WTC11 (cell line): ENCODE measurements at regions not wholly inside any gene's neighbourhood (a gene's known extent, or its start where the extent isn't known, plus 50 kb on each side); places are given as distances from the start of the nearest gene placed in this dataset.

ENCODE experiments used
- ATAC-seq: fragments of 200-7000 bp; cut with Tn5 transposase; 2 replicates; pipeline ENCODE4 v1.10.0; 2021; ENCODE audit warnings: mild to moderate bottlenecking, moderate library complexity
- CTCF ChIA-PET: fragments of 300-600 bp; sonication (Branson Sonifier 250); formaldehyde crosslinking; loops from one replicate; lab custom pipeline; 2021; ENCODE audit warnings: antibody characterized with exemption; lab: Charles Lee
- POLR2A ChIA-PET: fragments of 350-600 bp; sonication (Branson Sonifier 250); formaldehyde crosslinking; loops from one replicate; lab custom pipeline; 2021; ENCODE audit warnings: antibody characterized with exemption; lab: Charles Lee
- DNase-seq: peaks from one replicate; pipeline ENCODE4 v3.0.0; 2021; ENCODE audit warnings: low spot score
- H3K27ac Mint-ChIP-seq: 2 replicates; pipeline ENCODE4 v1.8.0; 2021; ENCODE audit warnings: mixed read lengths
- H3K27me3 Mint-ChIP-seq: 2 replicates; pipeline ENCODE4 v1.8.0; 2021; ENCODE audit warnings: low read depth, mild to moderate bottlenecking, moderate library complexity, mixed read lengths
- H3K36me3 Mint-ChIP-seq: 2 replicates; pipeline ENCODE4 v1.8.0; 2021; ENCODE audit warnings: mixed read lengths
- H3K4me1 Mint-ChIP-seq: 2 replicates; pipeline ENCODE4 v1.8.0; 2022; ENCODE audit warnings: mixed read lengths
- H3K4me3 Mint-ChIP-seq: 2 replicates; pipeline ENCODE4 v1.8.0; 2021; ENCODE audit warnings: mild to moderate bottlenecking, moderate library complexity, mixed read lengths
- H3K9me3 Mint-ChIP-seq: 2 replicates; pipeline ENCODE4 v1.8.0; 2021; ENCODE audit warnings: mixed read lengths
- CBFB ChIP-seq: sonication (generic); formaldehyde crosslinking; IDR thresholded peaks from 2 replicates; pipeline ENCODE4 v1.8.1; 2022; ENCODE audit warnings: mild to moderate bottlenecking, low read depth, missing genetic modification reagents
- CREM ChIP-seq: sonication (generic); formaldehyde crosslinking; IDR thresholded peaks from 2 replicates; pipeline ENCODE4 v1.8.1; 2022; ENCODE audit warnings: mild to moderate bottlenecking, missing genetic modification reagents, moderate library complexity
- EMX1 ChIP-seq: fragments of 250-450 bp; sonication (Bioruptor Pico); IDR thresholded peaks from 2 replicates; pipeline ENCODE4 v1.8.0; 2021; ENCODE audit warnings: mild to moderate bottlenecking
- FOXK1 ChIP-seq: sonication (generic); formaldehyde crosslinking; IDR thresholded peaks from 2 replicates; pipeline ENCODE4 v1.8.0; 2022; ENCODE audit warnings: mild to moderate bottlenecking, moderate library complexity, missing genetic modification reagents
- GRHL2 ChIP-seq: fragments of 250-450 bp; sonication (Bioruptor Pico); IDR thresholded peaks from 2 replicates; pipeline ENCODE4 v1.8.0; 2022; ENCODE audit warnings: mild to moderate bottlenecking, moderate library complexity; ENCODE audit not compliant: insufficient replicate concordance, severe bottlenecking
- MXD4 ChIP-seq: fragments of 250-450 bp; sonication (Bioruptor Pico); IDR thresholded peaks from 2 replicates; pipeline ENCODE4 v1.8.0; 2021; ENCODE audit warnings: mild to moderate bottlenecking, moderate library complexity, borderline replicate concordance
- MYBL2 ChIP-seq: sonication (generic); formaldehyde crosslinking; IDR thresholded peaks from 2 replicates; pipeline ENCODE4 v1.8.1; 2023; ENCODE audit warnings: mild to moderate bottlenecking, moderate library complexity, missing genetic modification reagents
- NFYB ChIP-seq: sonication (generic); formaldehyde crosslinking; conservative IDR thresholded peaks from 2 replicates; pipeline ENCODE4 v1.8.0; 2022; ENCODE audit warnings: low read depth, missing genetic modification reagents
- NR2C2 ChIP-seq: sonication (generic); formaldehyde crosslinking; IDR thresholded peaks from 2 replicates; pipeline ENCODE4 v1.8.0; 2022; ENCODE audit warnings: mild to moderate bottlenecking, missing genetic modification reagents
- OVOL2 ChIP-seq: fragments of 250-450 bp; sonication (Bioruptor Pico); IDR thresholded peaks from 2 replicates; pipeline ENCODE4 v1.9.0; 2021; ENCODE audit warnings: mild to moderate bottlenecking, borderline replicate concordance
- PRRX2 ChIP-seq: fragments of 250-450 bp; sonication (Bioruptor Pico); IDR thresholded peaks from 2 replicates; pipeline ENCODE4 v1.8.0; 2021; ENCODE audit warnings: mild to moderate bottlenecking
- RORB ChIP-seq: fragments of 250-450 bp; sonication (Bioruptor Pico); IDR thresholded peaks from 2 replicates; pipeline ENCODE4 v1.9.0; 2021; ENCODE audit warnings: mild to moderate bottlenecking
- TEAD1 ChIP-seq: sonication (generic); formaldehyde crosslinking; IDR thresholded peaks from 2 replicates; pipeline ENCODE4 v1.8.0; 2022; ENCODE audit warnings: mild to moderate bottlenecking, missing genetic modification reagents
- TP53 ChIP-seq: sonication (generic); formaldehyde crosslinking; IDR thresholded peaks from 2 replicates; pipeline ENCODE4 v1.8.1; 2023; ENCODE audit warnings: mild to moderate bottlenecking, missing genetic modification reagents
- TF ChIP-seq, protein P1 (sequence below): fragments of 250-450 bp; sonication (Bioruptor Pico); IDR thresholded peaks from 2 replicates; pipeline ENCODE4 v1.9.0; 2021; ENCODE audit warnings: moderate library complexity, mild to moderate bottlenecking, inconsistent platforms, borderline replicate concordance
- TF ChIP-seq, protein P2 (sequence below): sonication (generic); formaldehyde crosslinking; IDR thresholded peaks from 2 replicates; pipeline ENCODE4 v1.8.0; 2023; ENCODE audit warnings: missing genetic modification reagents, mild to moderate bottlenecking, borderline replicate concordance
- TF ChIP-seq, protein P3 (sequence below): sonication (generic); formaldehyde crosslinking; IDR thresholded peaks from 2 replicates; pipeline ENCODE4 v1.8.0; 2022; ENCODE audit warnings: mild to moderate bottlenecking, missing genetic modification reagents
- TF ChIP-seq, protein P4 (sequence below): sonication (generic); formaldehyde crosslinking; IDR thresholded peaks from 2 replicates; pipeline ENCODE4 v1.8.1; 2023; ENCODE audit warnings: mild to moderate bottlenecking, missing genetic modification reagents
- TF ChIP-seq, protein P5 (sequence below): sonication (generic); formaldehyde crosslinking; IDR thresholded peaks from 2 replicates; pipeline ENCODE4 v1.8.1; 2022; ENCODE audit warnings: low read depth, mild to moderate bottlenecking, moderate library complexity, missing genetic modification reagents, borderline replicate concordance

GRCh38 chr3:170734735-170735065 lies 135.3 kb downstream of the RPL22L1 start:
- CTCF ChIA-PET, result interaction anchor here (0.5 to 3.0 kb wide), 6 partner anchors 12 to 321 kb away, joined by 3 to 13 read pairs (median 4); partner anchors contain the start of gene SLC7A14
- TF ChIP-seq TEAD1 (no peak), NR2C2 (CRISPR knock-in tag) (no peak), NFYB (no peak), EMX1 (no peak), GRHL2 (CRISPR knock-in tag) (no peak), MYBL2 (CRISPR knock-in tag) (no peak), OVOL2 (CRISPR knock-in tag) (no peak), MXD4 (CRISPR knock-in tag) (no peak), PRRX2 (CRISPR knock-in tag) (no peak), TP53 (CRISPR knock-in tag) (no peak), CREM (CRISPR knock-in tag) (no peak), CBFB (CRISPR knock-in tag) (no peak), FOXK1 (CRISPR knock-in tag) (no peak), RORB (CRISPR knock-in tag) (no peak)
- TF ChIP-seq, protein P1, sequence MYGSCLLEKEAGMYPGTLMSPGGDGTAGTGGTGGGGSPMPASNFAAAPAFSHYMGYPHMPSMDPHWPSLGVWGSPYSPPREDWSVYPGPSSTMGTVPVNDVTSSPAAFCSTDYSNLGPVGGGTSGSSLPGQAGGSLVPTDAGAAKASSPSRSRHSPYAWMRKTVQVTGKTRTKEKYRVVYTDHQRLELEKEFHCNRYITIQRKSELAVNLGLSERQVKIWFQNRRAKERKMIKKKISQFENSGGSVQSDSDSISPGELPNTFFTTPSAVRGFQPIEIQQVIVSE (CRISPR knock-in tag), result no peak
- TF ChIP-seq, protein P2, sequence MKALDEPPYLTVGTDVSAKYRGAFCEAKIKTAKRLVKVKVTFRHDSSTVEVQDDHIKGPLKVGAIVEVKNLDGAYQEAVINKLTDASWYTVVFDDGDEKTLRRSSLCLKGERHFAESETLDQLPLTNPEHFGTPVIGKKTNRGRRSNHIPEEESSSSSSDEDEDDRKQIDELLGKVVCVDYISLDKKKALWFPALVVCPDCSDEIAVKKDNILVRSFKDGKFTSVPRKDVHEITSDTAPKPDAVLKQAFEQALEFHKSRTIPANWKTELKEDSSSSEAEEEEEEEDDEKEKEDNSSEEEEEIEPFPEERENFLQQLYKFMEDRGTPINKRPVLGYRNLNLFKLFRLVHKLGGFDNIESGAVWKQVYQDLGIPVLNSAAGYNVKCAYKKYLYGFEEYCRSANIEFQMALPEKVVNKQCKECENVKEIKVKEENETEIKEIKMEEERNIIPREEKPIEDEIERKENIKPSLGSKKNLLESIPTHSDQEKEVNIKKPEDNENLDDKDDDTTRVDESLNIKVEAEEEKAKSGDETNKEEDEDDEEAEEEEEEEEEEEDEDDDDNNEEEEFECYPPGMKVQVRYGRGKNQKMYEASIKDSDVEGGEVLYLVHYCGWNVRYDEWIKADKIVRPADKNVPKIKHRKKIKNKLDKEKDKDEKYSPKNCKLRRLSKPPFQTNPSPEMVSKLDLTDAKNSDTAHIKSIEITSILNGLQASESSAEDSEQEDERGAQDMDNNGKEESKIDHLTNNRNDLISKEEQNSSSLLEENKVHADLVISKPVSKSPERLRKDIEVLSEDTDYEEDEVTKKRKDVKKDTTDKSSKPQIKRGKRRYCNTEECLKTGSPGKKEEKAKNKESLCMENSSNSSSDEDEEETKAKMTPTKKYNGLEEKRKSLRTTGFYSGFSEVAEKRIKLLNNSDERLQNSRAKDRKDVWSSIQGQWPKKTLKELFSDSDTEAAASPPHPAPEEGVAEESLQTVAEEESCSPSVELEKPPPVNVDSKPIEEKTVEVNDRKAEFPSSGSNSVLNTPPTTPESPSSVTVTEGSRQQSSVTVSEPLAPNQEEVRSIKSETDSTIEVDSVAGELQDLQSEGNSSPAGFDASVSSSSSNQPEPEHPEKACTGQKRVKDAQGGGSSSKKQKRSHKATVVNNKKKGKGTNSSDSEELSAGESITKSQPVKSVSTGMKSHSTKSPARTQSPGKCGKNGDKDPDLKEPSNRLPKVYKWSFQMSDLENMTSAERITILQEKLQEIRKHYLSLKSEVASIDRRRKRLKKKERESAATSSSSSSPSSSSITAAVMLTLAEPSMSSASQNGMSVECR (CRISPR knock-in tag), result no peak
- TF ChIP-seq, protein P3, sequence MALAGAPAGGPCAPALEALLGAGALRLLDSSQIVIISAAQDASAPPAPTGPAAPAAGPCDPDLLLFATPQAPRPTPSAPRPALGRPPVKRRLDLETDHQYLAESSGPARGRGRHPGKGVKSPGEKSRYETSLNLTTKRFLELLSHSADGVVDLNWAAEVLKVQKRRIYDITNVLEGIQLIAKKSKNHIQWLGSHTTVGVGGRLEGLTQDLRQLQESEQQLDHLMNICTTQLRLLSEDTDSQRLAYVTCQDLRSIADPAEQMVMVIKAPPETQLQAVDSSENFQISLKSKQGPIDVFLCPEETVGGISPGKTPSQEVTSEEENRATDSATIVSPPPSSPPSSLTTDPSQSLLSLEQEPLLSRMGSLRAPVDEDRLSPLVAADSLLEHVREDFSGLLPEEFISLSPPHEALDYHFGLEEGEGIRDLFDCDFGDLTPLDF (CRISPR knock-in tag), result no peak
- TF ChIP-seq, protein P4, sequence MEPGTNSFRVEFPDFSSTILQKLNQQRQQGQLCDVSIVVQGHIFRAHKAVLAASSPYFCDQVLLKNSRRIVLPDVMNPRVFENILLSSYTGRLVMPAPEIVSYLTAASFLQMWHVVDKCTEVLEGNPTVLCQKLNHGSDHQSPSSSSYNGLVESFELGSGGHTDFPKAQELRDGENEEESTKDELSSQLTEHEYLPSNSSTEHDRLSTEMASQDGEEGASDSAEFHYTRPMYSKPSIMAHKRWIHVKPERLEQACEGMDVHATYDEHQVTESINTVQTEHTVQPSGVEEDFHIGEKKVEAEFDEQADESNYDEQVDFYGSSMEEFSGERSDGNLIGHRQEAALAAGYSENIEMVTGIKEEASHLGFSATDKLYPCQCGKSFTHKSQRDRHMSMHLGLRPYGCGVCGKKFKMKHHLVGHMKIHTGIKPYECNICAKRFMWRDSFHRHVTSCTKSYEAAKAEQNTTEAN (CRISPR knock-in tag), result no peak
- TF ChIP-seq, protein P5, sequence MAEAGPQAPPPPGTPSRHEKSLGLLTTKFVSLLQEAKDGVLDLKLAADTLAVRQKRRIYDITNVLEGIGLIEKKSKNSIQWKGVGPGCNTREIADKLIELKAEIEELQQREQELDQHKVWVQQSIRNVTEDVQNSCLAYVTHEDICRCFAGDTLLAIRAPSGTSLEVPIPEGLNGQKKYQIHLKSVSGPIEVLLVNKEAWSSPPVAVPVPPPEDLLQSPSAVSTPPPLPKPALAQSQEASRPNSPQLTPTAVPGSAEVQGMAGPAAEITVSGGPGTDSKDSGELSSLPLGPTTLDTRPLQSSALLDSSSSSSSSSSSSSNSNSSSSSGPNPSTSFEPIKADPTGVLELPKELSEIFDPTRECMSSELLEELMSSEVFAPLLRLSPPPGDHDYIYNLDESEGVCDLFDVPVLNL (CRISPR knock-in tag), result no peak
- H3K4me1 Mint-ChIP-seq, result peaks cover 17% of the 10 kb centered on the region
- POLR2A ChIA-PET, result no interaction called here
- no peak overlapping the region for H3K27ac Mint-ChIP-seq
- H3K9me3 Mint-ChIP-seq, result peaks cover 11% of the 10 kb centered on the region
- no peak for ATAC-seq
- no peak overlapping the region for H3K4me3 Mint-ChIP-seq
- DNase-seq, result no peak
- H3K27me3 Mint-ChIP-seq, result no peaks in the 10 kb centered on the region
- no peaks in the 10 kb centered on the region for H3K36me3 Mint-ChIP-seq
